ENCODE measurements at regions not wholly inside any gene's neighbourhood (a gene's known extent, or its start where the extent isn't known, plus 50 kb on each side); places are given as distances from the start of the nearest gene placed in this dataset.

DNA sequence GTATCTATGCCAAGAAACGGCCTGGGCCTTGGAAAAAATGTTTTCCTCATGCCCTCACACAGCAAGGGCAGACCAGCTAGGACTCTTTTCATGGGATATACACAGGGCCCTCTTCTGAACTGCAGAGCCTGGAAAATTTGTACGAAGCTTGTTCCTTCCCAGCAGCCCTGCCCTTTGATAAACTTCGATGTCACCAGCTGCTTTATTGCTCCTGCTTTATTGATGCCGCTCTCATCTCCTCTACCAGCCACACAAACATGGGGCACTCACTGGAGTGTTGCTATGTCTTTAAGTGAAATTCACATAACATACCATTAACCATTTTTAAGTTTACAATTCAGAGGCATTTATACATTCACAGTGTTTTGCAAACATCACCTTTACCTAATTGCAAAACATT, 197.9 kb downstream of the KTN1 start:
- H3K27me3 ChIP-seq (ENCODE audit: control insufficient read depth in 2 of 2, insufficient read depth in 2 of 2, low read length in 2 of 2), result no peaks in the 10 kb centered on the region
- no peaks in the 10 kb centered on the region for H3K9me3 ChIP-seq (replicated peaks; ENCODE audit: control insufficient read depth, insufficient read depth, low read length)
- intact Hi-C loops (cut with micrococcal nuclease) (no loop called here), dilution Hi-C loops (cut with MboI; ENCODE audit: extremely low pct_ligation_motif_present, low sequenced_read_pairs) (loop anchor here (25.0 kb wide), 1 partner anchor 566 kb away; no protein-coding TSS in a partner anchor)
- H3K4me1 ChIP-seq (ENCODE audit: control insufficient read depth, extremely low read depth, insufficient read depth, low read length), result peaks cover 18% of the 10 kb centered on the region
- TF ChIP-seq FOS (IDR thresholded peaks at IDR 0.05; ENCODE audit: borderline replicate concordance, insufficient read depth, low read length) (no peak), EZH2 (IDR thresholded peaks at IDR 0.05; ENCODE audit: borderline replicate concordance, low read depth, low read length, severe bottlenecking) (no peak), POLR2A (IDR thresholded peaks at IDR 0.05; ENCODE audit: low read depth, low read length) (no peak), MYC (IDR thresholded peaks at IDR 0.05; ENCODE audit: low read depth, low read length) (no peak), POLR2AphosphoS5 (IDR thresholded peaks at IDR 0.05; ENCODE audit: insufficient read depth, low read depth, low read length) (no peak), GATA2 (IDR thresholded peaks at IDR 0.05; ENCODE audit: insufficient read depth, insufficient read length, low read depth, low read length) (no peak), JUN (IDR thresholded peaks at IDR 0.05; ENCODE audit: borderline replicate concordance, insufficient read depth, insufficient read length, low read depth) (no peak)
- TF ChIP-seq, protein P1, sequence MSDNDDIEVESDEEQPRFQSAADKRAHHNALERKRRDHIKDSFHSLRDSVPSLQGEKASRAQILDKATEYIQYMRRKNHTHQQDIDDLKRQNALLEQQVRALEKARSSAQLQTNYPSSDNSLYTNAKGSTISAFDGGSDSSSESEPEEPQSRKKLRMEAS (IDR thresholded peaks at IDR 0.05; ENCODE audit: insufficient read depth, insufficient read length), result no peak
- TF ChIP-seq, protein P2, sequence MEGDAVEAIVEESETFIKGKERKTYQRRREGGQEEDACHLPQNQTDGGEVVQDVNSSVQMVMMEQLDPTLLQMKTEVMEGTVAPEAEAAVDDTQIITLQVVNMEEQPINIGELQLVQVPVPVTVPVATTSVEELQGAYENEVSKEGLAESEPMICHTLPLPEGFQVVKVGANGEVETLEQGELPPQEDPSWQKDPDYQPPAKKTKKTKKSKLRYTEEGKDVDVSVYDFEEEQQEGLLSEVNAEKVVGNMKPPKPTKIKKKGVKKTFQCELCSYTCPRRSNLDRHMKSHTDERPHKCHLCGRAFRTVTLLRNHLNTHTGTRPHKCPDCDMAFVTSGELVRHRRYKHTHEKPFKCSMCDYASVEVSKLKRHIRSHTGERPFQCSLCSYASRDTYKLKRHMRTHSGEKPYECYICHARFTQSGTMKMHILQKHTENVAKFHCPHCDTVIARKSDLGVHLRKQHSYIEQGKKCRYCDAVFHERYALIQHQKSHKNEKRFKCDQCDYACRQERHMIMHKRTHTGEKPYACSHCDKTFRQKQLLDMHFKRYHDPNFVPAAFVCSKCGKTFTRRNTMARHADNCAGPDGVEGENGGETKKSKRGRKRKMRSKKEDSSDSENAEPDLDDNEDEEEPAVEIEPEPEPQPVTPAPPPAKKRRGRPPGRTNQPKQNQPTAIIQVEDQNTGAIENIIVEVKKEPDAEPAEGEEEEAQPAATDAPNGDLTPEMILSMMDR (IDR thresholded peaks at IDR 0.05; ENCODE audit: extremely low read depth in 1 of 2, insufficient read depth in 1 of 2, low read depth in 1 of 2, low read length in 2 of 2), result no peak
- DNase-seq (ENCODE audit: low read depth, low spot score), result no peak
- H4K20me1 ChIP-seq (replicated peaks; ENCODE audit: control insufficient read depth, extremely low read depth, insufficient read depth, low read length), result no peaks in the 10 kb centered on the region
- H3K36me3 ChIP-seq (ENCODE audit: control insufficient read depth in 2 of 2, extremely low read depth in 1 of 2, insufficient read depth in 2 of 2, low read length in 2 of 2), result no peaks in the 10 kb centered on the region
- H3K9ac ChIP-seq (replicated peaks; ENCODE audit: extremely low read depth, insufficient read depth, low read length), result no peak overlapping the region
- no peak overlapping the region for H3K4me3 ChIP-seq (replicated peaks in 1 of 3; ENCODE audit: insufficient read depth in 1 of 3, low read depth in 1 of 3, low read length in 3 of 3)
- ChIA-PET CTCF (interaction anchor here (1.4 to 1.7 kb wide), 3 partner anchors 8 to 25 kb away, joined by 3 to 6 read pairs (median 6); no protein-coding TSS in a partner anchor), POLR2A (no interaction called here)
- BruUV-seq (replicated peaks), result no TSS peak
- FAIRE-seq, result no peak
- no peak overlapping the region for H3K27ac ChIP-seq (ENCODE audit: insufficient read depth, low read depth, low read length)
- H3K79me2 ChIP-seq (ENCODE audit: control insufficient read depth, insufficient read depth, low read length), result no peaks in the 10 kb centered on the region
- no peak overlapping the region for H2AFZ ChIP-seq (ENCODE audit: low read depth, low read length)
- no peaks in the 10 kb centered on the region for H3K9me1 ChIP-seq (replicated peaks; ENCODE audit: control insufficient read depth, extremely low read depth, insufficient read depth, low read length)
- no peak overlapping the region for H3K4me2 ChIP-seq (ENCODE audit: insufficient read depth, low read length)
